ENCODE measurements at regions not wholly inside any gene's neighbourhood (a gene's known extent, or its start where the extent isn't known, plus 50 kb on each side); places are given as distances from the start of the nearest gene placed in this dataset.

DNA sequence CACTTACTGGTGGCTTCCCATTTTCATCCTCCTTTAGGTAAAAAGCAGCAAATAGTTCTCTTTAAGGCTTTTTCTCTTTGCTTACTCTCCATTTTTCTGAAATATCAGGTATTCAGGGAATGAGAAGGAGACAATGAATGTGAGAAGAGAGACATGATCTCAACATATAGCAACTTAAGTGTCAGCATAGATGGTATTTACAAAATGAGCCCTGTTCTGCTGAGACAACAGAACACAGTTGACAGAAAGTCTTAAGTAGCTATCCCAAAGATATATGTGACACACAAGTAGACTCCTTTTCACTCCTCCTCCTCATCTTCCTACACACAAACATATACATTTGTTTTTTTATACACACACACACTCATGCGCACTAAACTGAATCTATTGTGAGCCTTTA is 649.3 kb upstream of the WWC1 start:
- Histone ChIP-seq H3K36me3 (ENCODE audit: control insufficient read depth, insufficient read depth, low read length) (no peaks in the 10 kb centered on the region), H3K4me3 (ENCODE audit: low read length) (no peak overlapping the region), H3K9me3 (ENCODE audit: control insufficient read depth, low read length) (no peaks in the 10 kb centered on the region), H3K9ac (ENCODE audit: extremely low read depth, low read length, poor library complexity, severe bottlenecking) (no peak overlapping the region), H3K4me1 (ENCODE audit: control insufficient read depth, insufficient read depth, low read length) (no peaks in the 10 kb centered on the region), H3K27ac (ENCODE audit: low read depth, low read length) (no peak overlapping the region), H3K27me3 (ENCODE audit: control insufficient read depth, insufficient read depth, low read length, poor library complexity, severe bottlenecking) (no peaks in the 10 kb centered on the region)
- H3K9me3 Mint-ChIP-seq, result no peaks in the 10 kb centered on the region
- H3K36me3 Mint-ChIP-seq (ENCODE audit: low read depth), result no peaks in the 10 kb centered on the region
- no peak overlapping the region for H3K4me3 Mint-ChIP-seq
- DNase-seq, result no peak
- no peaks in the 10 kb centered on the region for H3K27me3 Mint-ChIP-seq (ENCODE audit: insufficient read depth)
- WGBS, 2 experiments (ENCODE audit: insufficient coverage in 1 of 2, insufficient read length in 1 of 2), result 96% methylated on average over 1 of the region's 1 CpG; no CpG with 5 or more reads in 1 of the 2 experiments
- TF ChIP-seq, protein P1, sequence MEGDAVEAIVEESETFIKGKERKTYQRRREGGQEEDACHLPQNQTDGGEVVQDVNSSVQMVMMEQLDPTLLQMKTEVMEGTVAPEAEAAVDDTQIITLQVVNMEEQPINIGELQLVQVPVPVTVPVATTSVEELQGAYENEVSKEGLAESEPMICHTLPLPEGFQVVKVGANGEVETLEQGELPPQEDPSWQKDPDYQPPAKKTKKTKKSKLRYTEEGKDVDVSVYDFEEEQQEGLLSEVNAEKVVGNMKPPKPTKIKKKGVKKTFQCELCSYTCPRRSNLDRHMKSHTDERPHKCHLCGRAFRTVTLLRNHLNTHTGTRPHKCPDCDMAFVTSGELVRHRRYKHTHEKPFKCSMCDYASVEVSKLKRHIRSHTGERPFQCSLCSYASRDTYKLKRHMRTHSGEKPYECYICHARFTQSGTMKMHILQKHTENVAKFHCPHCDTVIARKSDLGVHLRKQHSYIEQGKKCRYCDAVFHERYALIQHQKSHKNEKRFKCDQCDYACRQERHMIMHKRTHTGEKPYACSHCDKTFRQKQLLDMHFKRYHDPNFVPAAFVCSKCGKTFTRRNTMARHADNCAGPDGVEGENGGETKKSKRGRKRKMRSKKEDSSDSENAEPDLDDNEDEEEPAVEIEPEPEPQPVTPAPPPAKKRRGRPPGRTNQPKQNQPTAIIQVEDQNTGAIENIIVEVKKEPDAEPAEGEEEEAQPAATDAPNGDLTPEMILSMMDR (conservative IDR thresholded peaks at IDR 0.05), result no peak
- no peak overlapping the region for H3K27ac Mint-ChIP-seq
- H3K4me1 Mint-ChIP-seq, result peaks cover 26% of the 10 kb centered on the region

DNA sequence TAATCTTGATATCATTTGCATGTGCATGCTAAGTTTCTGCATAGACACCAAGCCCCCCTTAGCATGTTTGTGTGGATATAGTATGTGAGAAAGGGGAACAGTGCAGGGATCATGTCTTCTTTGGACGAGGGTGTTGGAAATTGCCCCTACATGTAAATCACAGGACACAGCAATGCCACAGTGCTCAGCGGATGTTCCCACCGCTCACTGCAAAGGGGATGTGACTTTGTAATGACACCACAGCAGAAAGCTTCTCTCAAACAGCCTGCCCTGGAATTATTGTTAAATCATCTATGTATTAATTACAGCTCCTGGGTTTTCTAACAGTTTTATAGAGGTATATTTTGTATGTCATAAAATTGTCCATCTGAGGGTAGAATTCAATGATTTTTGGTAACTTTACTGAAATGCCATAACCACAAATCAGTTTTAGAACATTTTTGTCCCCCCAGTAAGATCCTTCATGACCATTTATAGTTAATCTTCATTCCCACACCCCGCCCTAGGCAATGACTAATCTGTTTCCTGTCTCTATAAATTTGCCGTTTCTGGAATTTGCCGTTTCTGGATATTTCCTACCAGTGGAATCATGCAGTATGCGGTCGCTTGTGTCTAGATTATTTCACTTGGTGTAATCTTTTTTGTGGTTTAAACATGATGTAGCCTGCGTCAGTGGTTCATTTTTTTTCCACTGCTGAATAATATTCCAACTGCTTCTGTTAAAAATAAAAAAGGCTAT is 648.5 kb upstream of the WWC1 start:
- H3K36me3 ChIP-seq (ENCODE audit: control insufficient read depth, insufficient read depth, low read length), result no peaks in the 10 kb centered on the region
- Mint-ChIP-seq H3K4me3 (no peak overlapping the region), H3K4me1 (peaks cover 26% of the 10 kb centered on the region), H3K27ac (no peak overlapping the region), H3K36me3 (ENCODE audit: low read depth) (no peaks in the 10 kb centered on the region), H3K9me3 (no peaks in the 10 kb centered on the region), H3K27me3 (ENCODE audit: insufficient read depth) (no peaks in the 10 kb centered on the region)
- no peak overlapping the region for H3K27ac ChIP-seq (ENCODE audit: low read depth, low read length)
- TF ChIP-seq, protein P1 (conservative IDR thresholded peaks at IDR 0.05), result no peak
- no peak overlapping the region for H3K9ac ChIP-seq (ENCODE audit: extremely low read depth, low read length, poor library complexity, severe bottlenecking)
- DNase-seq, result no peak
- no peaks in the 10 kb centered on the region for H3K27me3 ChIP-seq (ENCODE audit: control insufficient read depth, insufficient read depth, low read length, poor library complexity, severe bottlenecking)
- 94 to 95% methylated on average over 5 to 9 of the region's 9 CpGs for WGBS, 2 experiments (ENCODE audit: insufficient coverage in 1 of 2, insufficient read length in 1 of 2)
- no peaks in the 10 kb centered on the region for H3K9me3 ChIP-seq (ENCODE audit: control insufficient read depth, low read length)
- H3K4me1 ChIP-seq (ENCODE audit: control insufficient read depth, insufficient read depth, low read length), result no peaks in the 10 kb centered on the region
- no peak overlapping the region for H3K4me3 ChIP-seq (ENCODE audit: low read length)

DNA sequence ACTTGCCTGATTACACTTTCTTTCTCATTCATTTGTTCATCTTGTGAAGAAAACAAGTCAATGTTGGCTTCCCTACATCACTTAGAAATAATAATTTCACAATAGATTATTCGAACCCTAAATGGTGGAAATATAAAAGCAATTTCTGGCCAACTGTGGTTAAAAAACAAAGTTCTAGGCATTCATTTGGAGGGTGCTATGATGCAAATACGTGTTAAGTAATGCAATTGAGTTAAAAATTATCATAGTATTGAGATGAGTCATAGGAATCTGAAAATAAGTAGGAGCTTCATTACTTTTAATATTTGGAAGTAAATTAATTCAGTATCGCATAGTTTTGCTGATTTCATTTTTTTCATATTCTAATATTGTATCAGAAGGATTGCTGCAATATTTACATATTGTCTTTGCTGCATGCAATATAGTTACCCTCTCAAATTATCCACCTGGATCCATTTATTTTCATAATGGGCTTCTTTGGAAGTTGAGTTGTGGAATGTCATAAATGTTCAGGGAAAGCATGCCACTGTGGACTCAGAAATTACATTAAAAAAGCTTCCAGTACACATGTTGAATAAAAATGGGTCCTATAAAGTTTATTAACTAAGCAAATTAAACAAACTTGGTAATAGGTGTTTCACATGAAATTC is 647.7 kb upstream of the WWC1 start:
- TF ChIP-seq, protein P1 (conservative IDR thresholded peaks at IDR 0.05), result no peak
- no peak overlapping the region for H3K4me3 ChIP-seq (ENCODE audit: low read length)
- Mint-ChIP-seq H3K27me3 (ENCODE audit: insufficient read depth) (no peaks in the 10 kb centered on the region), H3K9me3 (no peaks in the 10 kb centered on the region), H3K36me3 (ENCODE audit: low read depth) (no peaks in the 10 kb centered on the region), H3K4me3 (no peak overlapping the region), H3K27ac (no peak overlapping the region), H3K4me1 (peaks cover 26% of the 10 kb centered on the region)
- no peak overlapping the region for H3K27ac ChIP-seq (ENCODE audit: low read depth, low read length)
- DNase-seq, result no peak
- H3K9ac ChIP-seq (ENCODE audit: extremely low read depth, low read length, poor library complexity, severe bottlenecking), result no peak overlapping the region
- no peaks in the 10 kb centered on the region for H3K9me3 ChIP-seq (ENCODE audit: control insufficient read depth, low read length)
- no peaks in the 10 kb centered on the region for H3K4me1 ChIP-seq (ENCODE audit: control insufficient read depth, insufficient read depth, low read length)
- H3K36me3 ChIP-seq (ENCODE audit: control insufficient read depth, insufficient read depth, low read length), result no peaks in the 10 kb centered on the region
- no peaks in the 10 kb centered on the region for H3K27me3 ChIP-seq (ENCODE audit: control insufficient read depth, insufficient read depth, low read length, poor library complexity, severe bottlenecking)
- WGBS, 2 experiments (ENCODE audit: insufficient coverage in 1 of 2, insufficient read length in 1 of 2), result 95 to 100% methylated on average over 1 to 3 of the region's 3 CpGs

Data from endodermal cell (in vitro differentiated cells).